Motor neuron (in vitro differentiated cells): ENCODE measurements at regions not wholly inside any gene's neighbourhood (a gene's known extent, or its start where the extent isn't known, plus 50 kb on each side); places are given as distances from the start of the nearest gene placed in this dataset.
A peak's percentile ranks its signal among the peaks of the same experiment; 100 is the strongest.
"Not testable (repeated sequence)": the region's sequence is repeated elsewhere in the genome, so short reads cannot be mapped to it uniquely, and the experiment has no call there.

Experiments used
- ATAC-seq, 8 experiments: fragments of 200-7000 bp; cut with Tn5 transposase; replicated peaks in 6 of 8; 2 replicates each; pipeline ENCODE4 v1.8.0; 2021; ENCODE audit warnings: mild to moderate bottlenecking in 8 of 8, moderate library complexity in 8 of 8
- H3K27ac ChIP-seq, 2 donors: fragments of 250-450 bp; sonication (Bioruptor Pico); 2 replicates each; pipeline ENCODE4 v1.9.0; 2021; ENCODE audit warnings: antibody characterized with exemption in 2 of 2, mild to moderate bottlenecking in 2 of 2, moderate library complexity in 1 of 2
- H3K4me1 ChIP-seq, 2 donors: fragments of 250-450 bp; sonication (Bioruptor Pico); replicated peaks in 1 of 2; 2 replicates each; pipeline ENCODE4 v1.6.1; 2021; ENCODE audit warnings: antibody characterized with exemption in 2 of 2, mild to moderate bottlenecking in 2 of 2, moderate library complexity in 1 of 2
- H3K4me3 ChIP-seq, 5 donors: fragments of 250-450 bp; sonication (Bioruptor Pico); 2 replicates each; pipeline ENCODE4 v1.9.0; 2021; ENCODE audit warnings: antibody characterized with exemption in 5 of 5, mild to moderate bottlenecking in 5 of 5, moderate library complexity in 4 of 5
- WGBS, 10 experiments: fragments of 450-650 bp; shearing (Covaris generic); methylation state at CpG; one replicate each; pipeline ENCODE4 v1.0.0; 2022; 5-methylcytosine and 5-hydroxymethylcytosine counted together
- in situ Hi-C, 9 experiments: fragments of 400-800 bp; cut with MboI; loops; one replicate each; pipeline ENCODE4 v1.15.0; 2021; ENCODE audit warnings: low sequenced_read_pairs in 9 of 9, low pct_unique_long_range_greater_than_20kb in 2 of 9; ENCODE audit not compliant: unreplicated experiment in 9 of 9

DNA sequence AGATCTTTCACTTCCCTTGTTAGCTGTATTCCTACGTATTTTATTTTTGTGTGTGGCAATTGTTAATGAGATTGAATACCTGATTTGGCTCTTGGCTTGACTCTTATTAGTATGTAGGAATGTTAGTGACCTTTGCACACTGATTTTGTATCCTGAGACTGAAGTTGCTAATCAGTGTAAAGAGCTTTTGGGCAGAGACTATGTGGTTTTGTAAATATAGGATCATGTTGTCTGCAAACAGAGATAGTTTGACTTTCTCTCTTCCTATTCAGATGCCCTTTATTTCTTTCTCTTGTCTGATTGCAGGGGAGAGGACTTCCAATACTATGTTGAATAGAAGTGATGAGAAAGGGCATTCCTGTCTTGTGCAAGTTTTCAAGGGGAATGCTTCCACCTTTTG, 160.3 kb upstream of the PCDH20 start:
- WGBS, 10 experiments = 0 to 83% (median 75%) methylated on average over 1 of the region's 1 CpG; no CpG with 5 or more reads in 2 of the 10 experiments
- ATAC-seq = peak in 1 of 8 experiments; percentile 65
- Histone ChIP-seq H3K4me1 (no peaks in the 10 kb centered on the region), H3K4me3 (no peak overlapping the region), H3K27ac (no peak overlapping the region)
- in situ Hi-C loops = no loop called here

DNA sequence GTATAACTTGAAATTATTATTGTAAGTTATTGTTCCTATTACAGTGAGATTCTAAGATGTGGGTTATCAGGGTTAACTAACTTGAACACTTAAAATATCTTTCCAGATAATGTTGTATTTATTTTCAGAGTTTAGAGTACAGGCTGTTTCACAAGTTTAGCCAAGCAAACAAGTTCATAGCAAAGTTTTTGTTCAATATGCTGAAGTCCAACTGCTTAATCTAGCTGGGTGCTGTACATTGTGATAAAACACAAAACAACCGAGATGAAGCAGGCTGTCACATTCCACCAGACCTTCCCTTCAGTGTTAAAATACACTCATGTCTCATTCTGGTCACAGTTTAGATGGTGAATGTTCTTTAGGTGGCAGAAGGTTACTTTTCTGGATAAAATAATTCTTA, 148.0 kb upstream of the PCDH20 start:
- no peak for ATAC-seq
- no peak overlapping the region for H3K27ac ChIP-seq
- no peak overlapping the region for H3K4me3 ChIP-seq
- in situ Hi-C loops = no loop called here
- 0 to 100% (median 60%) methylated on average over 1 of the region's 1 CpG; no CpG with 5 or more reads in 4 of the 10 experiments for WGBS, 10 experiments
- no peaks in the 10 kb centered on the region for H3K4me1 ChIP-seq

DNA sequence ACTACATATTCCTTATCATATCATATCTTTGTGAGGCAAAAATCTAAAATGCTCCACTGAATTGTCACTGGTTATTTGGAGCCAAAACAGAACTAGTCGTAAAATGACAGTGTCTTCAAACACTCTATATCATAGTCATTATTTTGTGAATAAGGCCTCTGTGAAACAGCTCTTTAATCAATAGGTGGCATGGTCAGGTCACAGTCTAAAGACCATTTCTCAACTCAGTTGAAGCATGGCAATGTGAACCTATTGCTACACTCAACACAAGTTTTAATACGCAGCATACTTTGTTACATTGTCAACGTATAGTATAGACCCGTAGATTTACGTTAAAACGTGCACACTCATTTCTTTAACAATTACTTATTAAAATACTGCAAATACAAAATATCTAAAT, 131.3 kb upstream of the PCDH20 start:
- H3K27ac ChIP-seq = no peak overlapping the region
- 14 to 100% (median 83%) methylated on average over 1 to 6 of the region's 6 CpGs for WGBS, 10 experiments
- in situ Hi-C loops = no loop called here
- H3K4me3 ChIP-seq = no peak overlapping the region
- no peak for ATAC-seq
- H3K4me1 ChIP-seq = no peaks in the 10 kb centered on the region

DNA sequence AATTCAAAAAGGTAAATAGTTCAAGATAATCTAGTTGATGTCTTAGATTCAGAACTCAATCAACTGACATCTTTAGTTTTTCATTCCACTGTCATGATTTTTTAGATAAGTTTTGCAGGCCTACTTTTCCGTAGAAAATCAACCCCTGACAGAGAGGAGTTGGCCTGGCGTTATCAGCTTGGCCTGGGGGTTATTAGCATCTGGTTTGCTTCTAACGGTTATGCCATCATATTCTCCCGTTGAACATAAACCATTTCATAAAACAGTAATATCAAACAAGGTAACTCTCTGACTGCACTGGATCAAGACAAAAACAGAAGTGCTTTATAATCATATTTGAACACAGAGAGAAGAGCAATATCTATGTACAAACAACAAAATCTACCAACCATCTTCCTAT, 130.8 kb upstream of the PCDH20 start:
- no peak for ATAC-seq
- 0 to 97% (median 89%) methylated on average over 1 to 4 of the region's 4 CpGs; no CpG with 5 or more reads in 2 of the 10 experiments for WGBS, 10 experiments
- H3K4me3 ChIP-seq = no peak overlapping the region
- no peaks in the 10 kb centered on the region for H3K4me1 ChIP-seq
- H3K27ac ChIP-seq = no peak overlapping the region
- in situ Hi-C loops = no loop called here

DNA sequence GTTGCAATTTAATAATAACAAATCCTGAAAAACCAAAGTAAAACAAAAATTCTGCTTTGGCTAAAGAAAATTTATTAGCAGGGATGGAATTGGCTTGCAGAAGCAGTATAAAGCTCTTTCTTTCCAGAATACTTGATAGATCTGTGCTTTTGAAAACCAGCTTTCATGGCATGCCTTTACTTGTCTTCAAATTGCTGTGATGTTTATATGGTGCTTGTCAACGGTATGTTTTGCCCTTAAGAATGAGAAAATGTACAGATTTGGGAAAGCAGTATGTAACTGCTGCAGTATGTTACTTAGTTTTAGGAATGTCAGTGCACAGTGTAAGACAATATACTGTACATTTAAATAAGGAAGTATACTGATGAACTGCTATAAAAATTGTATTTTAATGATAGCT, 120.8 kb upstream of the PCDH20 start:
- in situ Hi-C loops = no loop called here
- 0 to 100% (median 75%) methylated on average over 1 of the region's 1 CpG; no CpG with 5 or more reads in 1 of the 10 experiments for WGBS, 10 experiments
- no peak for ATAC-seq
- no peak overlapping the region for H3K4me3 ChIP-seq
- no peak overlapping the region for H3K27ac ChIP-seq
- H3K4me1 ChIP-seq = no peaks in the 10 kb centered on the region

DNA sequence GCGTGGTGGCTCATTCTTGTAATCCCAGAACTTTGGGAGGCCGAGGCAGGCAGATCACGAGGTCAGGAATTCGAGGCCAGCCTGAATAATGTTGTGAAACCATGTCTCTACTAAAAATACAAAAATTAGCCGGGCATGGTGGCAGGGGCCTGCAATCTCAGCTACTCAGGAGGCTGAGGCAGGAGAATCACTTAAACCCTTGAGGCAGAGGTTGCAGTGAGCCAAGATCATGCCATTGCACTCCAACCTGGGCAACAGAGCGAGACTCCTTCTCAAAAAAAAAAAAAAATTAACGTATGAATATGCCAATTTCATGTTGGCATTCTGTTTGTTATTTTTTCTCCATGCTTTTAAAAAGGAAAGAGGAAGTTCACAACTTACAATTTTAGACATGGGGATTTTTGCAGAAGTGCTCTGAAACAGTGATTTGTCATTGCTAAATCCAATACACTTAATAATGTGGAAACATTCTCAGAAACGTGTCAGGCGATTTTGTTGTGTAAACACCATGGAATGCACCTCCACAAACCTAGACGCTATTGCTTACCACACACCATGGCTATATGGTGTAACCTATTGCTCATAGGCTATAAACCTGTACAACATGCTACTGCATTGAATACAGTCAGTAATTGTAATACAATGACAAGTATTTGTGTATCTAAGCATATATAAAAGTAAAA, 115.9 kb upstream of the PCDH20 start:
- Histone ChIP-seq H3K4me3 (no peak overlapping the region), H3K4me1 (no peaks in the 10 kb centered on the region), H3K27ac (no peak overlapping the region)
- 12 to 95% (median 80%) methylated on average over 4 to 10 of the region's 10 CpGs; no CpG with 5 or more reads in 1 of the 10 experiments for WGBS, 10 experiments
- in situ Hi-C loops = no loop called here
- no peak for ATAC-seq

DNA sequence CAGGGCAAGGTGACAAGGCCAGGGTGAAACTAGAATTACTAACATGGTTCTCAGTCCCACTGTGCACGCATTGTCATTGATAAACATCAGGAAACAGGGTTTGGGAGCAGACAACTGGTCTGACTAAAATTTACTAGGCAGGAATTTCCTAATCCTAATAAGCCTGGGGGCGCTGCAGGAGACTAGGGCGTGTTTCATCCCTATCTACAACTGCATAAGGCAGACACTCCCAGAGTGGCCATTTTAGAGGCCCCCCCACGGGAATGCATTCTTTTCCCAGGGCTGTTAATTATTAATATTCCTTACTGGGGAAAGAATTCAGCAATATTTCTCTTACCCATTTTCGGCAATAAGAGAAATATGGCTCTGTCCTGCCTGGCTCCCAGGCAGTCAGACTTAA, 103.6 kb upstream of the PCDH20 start:
- in situ Hi-C loops, H3K4me3 ChIP-seq, H3K27ac ChIP-seq, H3K4me1 ChIP-seq, ATAC-seq: not testable (repeated sequence)
- WGBS, 10 experiments = 10 to 92% (median 72%) methylated on average over 2 to 4 of the region's 5 CpGs; no CpG with 5 or more reads in 4 of the 10 experiments

DNA sequence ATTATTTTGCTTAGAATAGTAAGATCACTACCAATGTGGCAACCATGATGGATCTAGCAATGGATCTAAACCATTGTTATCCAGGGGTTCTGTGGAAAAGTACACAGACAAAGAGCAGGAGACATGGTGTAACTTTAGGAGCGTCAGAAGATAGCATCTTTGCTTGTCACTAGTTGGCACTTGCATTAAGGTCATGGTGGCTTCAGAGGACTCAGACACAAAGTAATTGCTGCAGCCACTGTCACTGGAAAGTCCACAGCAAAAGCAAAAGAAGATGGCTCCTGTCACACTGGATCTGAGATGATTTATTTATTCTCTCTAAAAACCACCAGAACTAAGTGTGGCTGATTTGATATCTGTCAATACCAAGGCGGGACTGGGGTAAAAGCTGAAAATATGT, 93.3 kb upstream of the PCDH20 start:
- H3K4me1 ChIP-seq = no peaks in the 10 kb centered on the region
- no peak overlapping the region for H3K4me3 ChIP-seq
- 9 to 100% (median 75%) methylated on average over 1 to 2 of the region's 2 CpGs; no CpG with 5 or more reads in 2 of the 10 experiments for WGBS, 10 experiments
- no peak overlapping the region for H3K27ac ChIP-seq
- ATAC-seq = no peak
- in situ Hi-C loops = no loop called here

DNA sequence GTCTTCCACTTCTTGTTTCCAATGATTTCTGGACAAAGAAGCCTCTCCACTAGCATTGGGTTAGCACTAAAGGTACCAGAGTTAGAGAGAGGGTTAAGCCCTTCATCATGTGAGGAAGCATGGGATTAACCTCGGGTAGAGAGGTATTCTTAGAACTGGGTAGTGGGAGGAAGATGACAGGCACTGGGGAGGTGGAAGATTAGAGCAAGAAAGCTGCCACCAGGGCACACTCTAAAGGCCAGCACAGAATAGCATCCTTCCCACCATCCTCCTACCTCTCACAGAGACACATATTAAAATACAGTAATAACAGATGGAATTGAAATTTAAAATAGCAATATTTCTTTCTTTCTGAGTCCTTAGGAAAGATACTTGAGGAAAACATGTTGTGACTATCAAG, 84.5 kb upstream of the PCDH20 start:
- 0 to 63% (median 50%) methylated on average over 1 of the region's 1 CpG; no CpG with 5 or more reads in 5 of the 10 experiments for WGBS, 10 experiments
- H3K4me3 ChIP-seq = no peak overlapping the region
- H3K4me1 ChIP-seq = no peaks in the 10 kb centered on the region
- H3K27ac ChIP-seq = no peak overlapping the region
- ATAC-seq = no peak
- in situ Hi-C loops = no loop called here

DNA sequence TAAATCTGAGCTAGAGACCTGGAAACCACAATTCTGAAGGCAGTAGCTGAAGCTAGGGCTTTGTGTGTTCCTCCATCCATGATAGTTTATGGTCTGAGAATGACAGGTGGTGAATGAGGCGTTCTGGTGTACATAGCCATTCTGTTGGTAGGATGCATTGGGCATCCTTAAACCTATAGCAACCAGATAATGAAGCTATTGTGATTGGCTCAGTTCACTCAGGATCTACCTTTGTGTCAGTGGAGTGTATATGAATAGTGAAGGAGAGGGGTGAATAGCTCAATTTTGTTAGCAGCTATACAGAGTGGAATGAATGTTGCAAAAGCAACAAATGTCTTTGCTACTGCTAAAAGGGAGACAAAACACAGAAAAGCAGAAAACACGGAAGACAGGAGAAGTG, 80.0 kb upstream of the PCDH20 start:
- in situ Hi-C loops = no loop called here
- peak in 3 of 8 experiments; percentile 31 to 99 (median 32) for ATAC-seq
- no peak overlapping the region for H3K27ac ChIP-seq
- no peak overlapping the region for H3K4me3 ChIP-seq
- WGBS, 10 experiments = 0 to 41% (median 27%) methylated on average over 1 to 2 of the region's 2 CpGs; no CpG with 5 or more reads in 2 of the 10 experiments
- no peaks in the 10 kb centered on the region for H3K4me1 ChIP-seq

DNA sequence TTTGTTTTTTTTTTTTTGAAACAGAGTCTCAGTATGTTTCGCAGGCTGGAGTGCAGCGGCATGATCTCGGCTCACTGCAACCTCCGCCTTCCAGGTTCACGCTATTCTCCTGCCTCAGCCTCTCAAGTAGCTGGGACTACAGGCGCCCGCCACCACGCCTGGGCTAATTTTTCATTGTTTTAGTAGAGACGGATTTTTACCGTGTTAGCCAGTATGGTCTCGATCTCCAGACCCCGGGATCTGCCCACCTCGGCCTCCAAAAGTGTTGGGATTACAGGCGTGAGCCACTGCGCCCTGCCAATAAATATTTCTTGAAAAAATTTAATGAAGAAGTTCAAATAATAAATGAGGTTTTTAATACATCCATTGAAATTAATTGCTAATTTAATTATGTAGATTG, 77.9 kb upstream of the PCDH20 start:
- H3K4me1 ChIP-seq, ATAC-seq, H3K4me3 ChIP-seq, in situ Hi-C loops, H3K27ac ChIP-seq: not testable (repeated sequence)
- 42 to 100% (median 91%) methylated on average over 1 to 9 of the region's 15 CpGs; no CpG with 5 or more reads in 1 of the 10 experiments for WGBS, 10 experiments

DNA sequence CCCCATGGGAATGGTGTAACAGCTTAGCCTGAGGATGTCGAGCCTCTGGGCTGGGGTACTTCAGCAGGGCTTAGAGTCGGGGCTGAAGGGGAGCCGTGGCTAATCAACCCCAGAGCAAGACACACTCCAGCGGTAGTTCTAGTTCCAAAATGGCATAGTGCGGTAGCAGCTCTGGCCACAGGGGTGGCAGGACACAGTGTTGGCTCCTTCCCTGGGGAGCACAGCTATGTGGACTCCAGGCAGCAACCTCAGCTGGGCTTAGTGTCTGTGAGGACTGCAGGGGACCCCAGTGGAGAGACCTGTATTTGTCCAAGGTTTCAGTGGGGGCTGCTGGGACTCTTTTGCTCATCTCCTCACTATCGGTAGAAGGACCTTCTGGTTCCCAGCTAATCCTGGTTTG, 70.8 kb upstream of the PCDH20 start:
- WGBS, 10 experiments = 0 to 100% (median 75%) methylated on average over 1 to 5 of the region's 6 CpGs; no CpG with 5 or more reads in 2 of the 10 experiments
- no peak for ATAC-seq
- in situ Hi-C loops = no loop called here
- Histone ChIP-seq H3K4me3 (no peak overlapping the region), H3K27ac (no peak overlapping the region), H3K4me1 (no peaks in the 10 kb centered on the region)

DNA sequence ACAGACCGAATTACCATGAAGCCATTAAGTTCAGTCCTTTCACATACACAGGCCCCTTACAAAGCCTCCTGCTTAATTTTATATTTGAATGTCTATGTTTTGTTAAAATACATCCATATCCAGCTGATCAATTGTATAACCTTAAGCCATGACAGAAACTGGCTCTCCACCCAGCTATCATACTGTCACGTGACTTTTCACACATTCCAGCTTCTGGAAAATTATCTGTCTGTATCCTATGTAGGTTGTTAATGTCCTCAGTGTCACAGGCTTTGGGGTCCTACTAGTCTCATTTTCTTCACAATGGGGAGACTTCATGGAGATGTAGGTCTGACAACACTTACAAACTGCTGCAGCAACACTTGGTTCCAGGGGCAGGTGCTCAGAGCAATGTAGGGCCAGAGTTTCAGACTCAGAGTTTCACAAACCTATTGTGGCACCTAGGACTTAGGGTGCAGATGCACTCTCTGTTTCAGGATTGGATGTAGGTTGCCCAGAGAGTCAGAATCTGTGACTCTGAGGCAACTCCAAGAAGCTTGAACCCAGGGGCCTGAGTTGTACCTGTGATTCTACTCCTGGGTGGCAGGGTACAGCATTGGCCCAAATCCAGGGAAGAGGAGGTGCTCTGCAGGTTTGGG, 69.6 kb upstream of the PCDH20 start:
- in situ Hi-C loops = no loop called here
- Histone ChIP-seq H3K4me1 (no peaks in the 10 kb centered on the region), H3K27ac (no peak overlapping the region), H3K4me3 (no peak overlapping the region)
- 0 to 100% (median 17%) methylated on average over 1 to 2 of the region's 2 CpGs; no CpG with 5 or more reads in 3 of the 10 experiments for WGBS, 10 experiments
- no peak for ATAC-seq

DNA sequence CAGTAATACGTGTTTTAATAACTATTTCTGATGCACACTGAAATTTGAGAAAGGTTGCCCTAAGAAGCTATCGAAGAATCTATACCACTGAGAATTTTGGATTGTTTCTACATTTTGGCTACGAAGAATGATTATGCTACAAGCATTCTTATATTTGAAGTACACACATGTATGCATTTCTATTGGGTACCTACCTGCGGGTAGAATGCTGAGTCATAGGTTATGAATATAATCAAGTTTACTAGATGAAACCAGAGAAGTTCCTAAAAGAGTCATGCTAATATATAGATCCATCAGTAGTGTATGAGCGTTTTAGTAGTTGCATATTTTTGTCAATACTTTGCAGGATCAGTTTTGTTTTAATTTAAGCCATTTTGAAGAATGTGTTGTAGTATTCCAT, 62.0 kb upstream of the PCDH20 start:
- no peak overlapping the region for H3K4me3 ChIP-seq
- H3K27ac ChIP-seq = no peak overlapping the region
- H3K4me1 ChIP-seq = no peaks in the 10 kb centered on the region
- 7 to 97% (median 83%) methylated on average over 2 to 5 of the region's 5 CpGs; no CpG with 5 or more reads in 1 of the 10 experiments for WGBS, 10 experiments
- ATAC-seq = no peak
- in situ Hi-C loops = no loop called here
